ENCODE measurements at regions not wholly inside any gene's neighbourhood (a gene's known extent, or its start where the extent isn't known, plus 50 kb on each side); places are given as distances from the start of the nearest gene placed in this dataset.
"Not testable (repeated sequence)": the region's sequence is repeated elsewhere in the genome, so short reads cannot be mapped to it uniquely, and the experiment has no call there.

GRCh38 chr3:3476669-3477068, 297.2 kb upstream of the CRBN start:
- no peak for ATAC-seq
- DNase-seq (ENCODE audit: low spot score) = no peak

GRCh38 chr3:3468596-3468995, 289.1 kb upstream of the CRBN start:
- ATAC-seq (no peak), DNase-seq (ENCODE audit: low spot score) (no peak)

DNA sequence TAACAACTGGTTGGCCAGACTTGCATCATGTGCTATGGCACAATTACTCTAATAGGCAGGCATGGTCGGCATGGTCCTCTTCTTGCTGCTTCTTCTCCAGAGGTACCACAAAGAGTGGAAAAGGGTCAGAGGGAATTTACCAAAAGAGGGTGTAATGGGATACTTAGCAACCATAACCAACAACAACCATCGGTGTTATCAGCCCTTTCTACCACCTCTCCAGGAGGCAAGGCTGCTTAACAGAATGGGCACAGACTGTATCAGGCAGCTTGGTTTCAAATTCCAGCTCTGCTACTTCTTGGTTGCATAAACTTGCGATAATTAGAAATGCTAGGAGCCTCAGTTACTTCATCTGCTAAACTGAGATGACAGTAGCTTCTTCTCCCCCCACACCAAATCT, 284.6 kb upstream of the CRBN start:
- DNase-seq (ENCODE audit: low spot score) = no peak
- ATAC-seq = no peak

GRCh38 chr3:3461317-3461716, 281.8 kb upstream of the CRBN start:
- ATAC-seq (no peak), DNase-seq (ENCODE audit: low spot score) (no peak)

- DNase-seq (ENCODE audit: low spot score) (no peak), ATAC-seq (no peak)
These were observed 269.0 kb upstream of the CRBN start for GRCh38 chr3:3448468-3448867.

DNA sequence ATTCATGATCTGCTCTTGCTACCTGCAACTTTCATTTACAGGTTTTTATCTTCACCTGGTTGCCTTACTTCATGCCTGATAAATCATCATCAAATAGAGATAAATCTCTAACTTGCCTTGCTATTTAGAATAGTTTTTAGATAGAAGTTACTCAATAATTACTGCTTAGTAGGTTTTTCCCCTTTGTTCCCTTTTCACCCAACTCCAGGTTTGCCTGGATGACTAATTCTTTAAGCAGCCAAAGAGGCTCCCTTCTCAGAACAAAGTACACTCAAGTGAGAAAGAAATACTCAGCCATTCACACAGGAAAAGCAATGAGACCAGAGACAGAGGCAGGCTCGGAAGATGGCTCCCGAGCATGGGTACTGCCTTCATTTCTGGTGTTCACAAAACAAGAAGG, 268.1 kb upstream of the CRBN start:
- no peak for DNase-seq (ENCODE audit: low spot score)
- no peak for ATAC-seq

DNA sequence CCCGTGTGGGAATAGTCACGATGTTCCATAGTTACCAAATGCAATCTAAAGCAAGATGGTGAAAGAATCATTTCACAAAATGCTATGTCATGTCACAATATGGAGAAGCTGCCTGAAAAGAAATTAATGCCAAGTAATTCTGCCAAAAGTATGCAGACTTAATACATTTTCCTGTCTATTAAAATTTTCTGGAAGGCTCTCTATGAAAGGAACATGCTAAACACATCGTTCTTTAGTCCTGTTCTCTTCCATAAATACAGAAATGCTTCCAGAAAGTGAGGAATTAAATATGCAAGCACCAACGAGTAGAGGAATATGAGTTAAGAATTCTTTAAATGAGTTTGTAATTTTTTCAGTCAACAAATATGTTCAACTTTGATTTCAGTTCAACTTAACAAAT, 266.8 kb upstream of the CRBN start:
- ATAC-seq (no peak), DNase-seq (ENCODE audit: low spot score) (no peak)

GRCh38 chr3:3443482-3443881, 264.0 kb upstream of the CRBN start:
- ATAC-seq = no peak
- DNase-seq (ENCODE audit: low spot score) = no peak

- DNase-seq (ENCODE audit: low spot score) (no peak), ATAC-seq (no peak)
These were observed 254.2 kb upstream of the CRBN start for GRCh38 chr3:3433711-3434110.

DNA sequence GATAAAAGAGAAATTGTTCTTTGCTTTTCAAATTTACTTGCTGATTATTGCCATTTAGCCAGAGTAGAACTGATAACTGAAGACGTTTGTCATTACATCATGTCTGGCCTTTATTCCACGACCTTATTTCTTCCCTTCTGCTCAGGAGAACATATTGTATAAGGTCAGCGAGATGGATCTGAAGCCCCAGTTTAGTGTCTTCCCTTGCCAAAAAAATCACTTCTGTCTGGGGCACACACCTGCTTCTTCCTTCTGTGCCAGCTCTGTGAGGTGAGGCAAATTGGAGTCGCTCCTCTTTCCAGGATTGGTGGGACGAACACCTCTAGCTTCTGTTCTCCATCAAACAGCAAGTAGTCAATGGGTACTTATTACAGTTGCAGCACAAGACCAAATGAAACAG, 250.3 kb upstream of the CRBN start:
- DNase-seq (ENCODE audit: low spot score) (no peak), ATAC-seq (no peak)

DNA sequence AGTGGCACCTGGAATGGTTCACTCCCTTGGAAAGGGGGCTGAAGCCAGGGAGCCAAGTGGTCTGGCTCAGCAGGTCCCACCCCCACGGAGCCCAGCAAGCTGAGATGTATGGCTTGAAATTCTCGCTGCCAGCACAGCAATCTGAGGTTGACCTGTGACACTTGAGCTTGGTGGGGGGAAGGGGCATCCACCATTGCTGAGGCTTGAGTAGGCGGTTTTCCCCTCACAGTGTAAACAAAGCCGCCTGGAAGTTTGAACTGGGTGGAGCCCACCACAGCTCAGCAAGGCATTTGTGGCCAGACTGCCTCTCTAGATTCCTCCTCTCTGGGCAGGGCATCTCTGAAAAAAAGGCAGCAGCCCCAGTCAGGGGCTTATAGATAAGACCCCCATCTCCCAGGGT, 228.2 kb upstream of the CRBN start:
- DNase-seq (ENCODE audit: low spot score) = not testable (repeated sequence)

GRCh38 chr3:3405131-3405530, 225.6 kb upstream of the CRBN start:
- DNase-seq (ENCODE audit: low spot score) (no peak), ATAC-seq (no peak)

More for the DNA sequence above, 228.2 kb upstream of the CRBN start:
- ATAC-seq = not testable (repeated sequence)

- DNase-seq (ENCODE audit: low spot score) (no peak), ATAC-seq (no peak)
These were observed 224.2 kb upstream of the CRBN start for GRCh38 chr3:3403700-3404099.

GRCh38 chr3:3392946-3393345, 213.5 kb upstream of the CRBN start:
- no peak for ATAC-seq
- no peak for DNase-seq (ENCODE audit: low spot score)

DNA sequence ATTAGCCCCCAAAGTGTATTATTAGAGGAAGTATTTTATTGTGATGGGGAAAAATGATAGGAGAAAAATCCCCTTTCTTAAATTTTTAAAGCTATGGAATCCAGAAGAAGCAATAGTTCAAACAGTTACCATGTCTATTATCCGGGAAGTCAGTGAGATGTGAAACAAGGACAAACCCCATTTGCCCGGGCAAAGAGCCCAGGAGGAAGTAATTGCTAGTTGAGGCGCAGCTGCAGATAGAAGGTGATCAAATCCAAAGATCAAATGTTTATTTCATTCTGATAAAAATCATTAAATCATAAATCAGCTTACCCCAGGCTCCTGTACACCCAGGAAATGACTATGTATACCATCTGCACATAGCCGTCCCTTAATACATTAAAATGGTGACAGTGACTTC, 204.0 kb upstream of the CRBN start:
- DNase-seq (ENCODE audit: low spot score) (no peak), ATAC-seq (no peak)

DNA sequence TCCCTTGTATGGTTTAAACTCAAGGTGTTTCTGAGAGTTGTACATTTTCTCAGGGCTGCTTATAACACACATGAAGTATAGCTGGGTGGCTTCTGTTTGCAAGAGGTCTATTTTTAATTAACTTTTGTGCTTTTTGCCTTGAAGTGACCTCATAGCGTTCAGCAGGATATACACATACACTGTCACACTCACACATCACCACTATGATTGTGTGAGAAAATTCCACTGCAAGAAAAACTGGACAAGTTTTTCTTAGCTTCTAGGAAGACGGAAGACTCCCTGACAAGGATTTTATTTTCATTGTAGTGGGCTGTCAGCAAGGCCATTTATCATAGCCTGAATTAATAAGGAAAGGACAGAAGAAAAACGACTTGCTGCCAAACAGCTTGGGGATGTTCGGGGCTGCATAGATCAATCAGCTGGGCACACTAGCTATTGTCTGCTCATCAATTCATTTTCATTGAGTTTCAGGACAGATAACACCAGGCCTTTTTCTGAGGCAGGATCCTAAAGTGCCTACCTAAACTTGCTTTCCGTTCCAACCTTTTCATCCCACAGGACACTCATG, 192.8 kb upstream of the CRBN start:
- ATAC-seq (no peak), DNase-seq (ENCODE audit: low spot score) (no peak)

- DNase-seq (ENCODE audit: low spot score) (no peak), ATAC-seq (no peak)
These were observed 188.8 kb upstream of the CRBN start for GRCh38 chr3:3368306-3368705.

DNA sequence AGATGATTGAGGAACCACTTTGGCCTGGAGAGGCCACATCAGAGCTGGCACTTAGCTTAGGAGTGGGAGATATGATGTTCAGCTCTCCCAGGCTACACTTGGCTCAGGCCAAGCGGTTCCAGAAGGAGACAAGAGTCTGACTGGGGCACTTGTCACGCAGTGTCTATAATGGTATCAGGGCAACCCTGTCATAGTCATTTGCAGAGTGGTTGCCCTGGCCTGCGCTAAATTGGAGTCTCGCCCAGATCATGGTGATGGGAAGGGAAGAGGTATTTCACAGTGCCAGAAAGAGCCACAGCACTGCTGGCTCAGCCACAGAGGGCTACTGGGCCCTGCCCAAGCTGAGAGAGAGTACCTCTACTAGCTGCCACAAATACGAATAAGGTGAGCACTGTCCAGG, 186.9 kb upstream of the CRBN start:
- no peak for DNase-seq (ENCODE audit: low spot score)
- no peak for ATAC-seq

DNA sequence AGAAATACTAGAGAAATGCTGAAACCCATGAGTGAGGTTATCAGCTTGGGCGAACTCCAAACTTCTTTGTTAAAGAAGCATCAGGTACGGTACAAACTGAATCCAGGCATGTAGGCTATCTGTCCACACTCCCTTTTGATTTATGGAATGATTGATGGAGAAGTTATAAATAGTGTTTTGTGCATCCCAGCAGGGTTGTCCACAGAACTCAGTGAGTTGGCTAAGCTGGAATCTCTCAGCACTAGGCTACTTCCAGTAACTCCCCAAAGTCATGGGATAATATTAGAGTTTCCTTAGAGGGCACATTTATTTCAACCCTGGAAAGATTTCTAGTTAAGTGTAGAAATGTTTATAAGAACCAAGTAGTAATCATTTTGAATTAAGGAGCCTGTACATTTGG, 186.2 kb upstream of the CRBN start:
- ATAC-seq (no peak), DNase-seq (ENCODE audit: low spot score) (no peak)

- DNase-seq (ENCODE audit: low spot score) (no peak), ATAC-seq (no peak)
These were observed 177.4 kb upstream of the CRBN start for GRCh38 chr3:3356846-3357245.

DNA sequence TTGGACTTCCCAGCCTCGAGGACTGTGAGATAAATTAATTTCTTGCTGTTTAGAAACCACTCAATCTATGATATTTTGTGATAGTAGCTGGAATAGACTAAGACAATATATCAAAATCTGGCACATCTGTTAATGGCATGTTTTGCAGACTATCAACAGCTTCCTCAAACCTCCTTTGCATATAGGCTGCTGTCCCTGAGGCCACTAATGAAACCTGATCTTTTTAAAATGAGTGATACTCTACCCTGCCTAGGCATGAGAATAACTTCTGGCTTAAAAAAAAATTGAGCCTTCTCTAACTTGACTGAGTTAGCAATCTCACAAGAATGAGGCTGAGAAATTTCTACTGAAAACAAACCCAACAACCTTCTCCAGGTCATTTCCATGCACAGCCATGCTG, 176.0 kb upstream of the CRBN start:
- DNase-seq (ENCODE audit: low spot score) = no peak
- no peak for ATAC-seq

DNA sequence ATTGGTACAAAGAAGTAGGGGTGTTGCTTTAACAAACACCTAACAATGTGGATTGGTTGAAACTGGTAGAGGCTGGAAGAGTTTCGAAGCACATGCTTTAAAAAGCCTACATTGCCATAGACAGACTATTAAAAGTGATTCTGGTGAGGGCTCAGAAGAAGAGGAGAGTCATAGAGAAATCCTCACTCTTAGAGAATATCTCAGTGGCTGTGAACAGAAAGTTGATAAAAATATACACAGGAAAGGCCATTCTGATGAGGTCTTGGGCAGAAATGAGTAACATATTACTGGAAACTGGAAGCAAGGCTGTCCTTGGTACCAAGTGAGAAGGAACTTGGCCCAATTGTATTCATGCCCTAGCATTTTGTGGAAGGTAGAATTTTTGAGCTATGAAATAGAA, 173.7 kb upstream of the CRBN start:
- DNase-seq (ENCODE audit: low spot score) (no peak), ATAC-seq (no peak)

DNA sequence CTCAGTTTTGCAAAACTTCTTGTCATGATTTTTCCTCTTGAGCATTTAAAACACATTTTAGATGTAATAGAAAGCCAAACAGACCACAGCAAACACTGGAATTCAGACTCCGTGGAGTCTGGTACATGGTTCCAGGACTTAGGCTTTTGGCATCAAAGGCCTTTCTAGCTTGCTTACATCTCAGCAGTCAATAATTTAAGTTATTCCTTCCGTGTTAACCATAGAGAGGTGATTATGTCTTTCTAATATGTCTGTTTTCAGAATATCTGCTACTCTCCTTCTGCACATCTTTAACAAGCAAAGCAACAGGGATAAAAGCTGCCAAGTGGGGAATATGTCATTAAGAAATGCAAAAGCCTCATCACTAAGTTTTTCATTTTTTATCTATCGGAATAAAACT, 171.7 kb upstream of the CRBN start:
- no peak for DNase-seq (ENCODE audit: low spot score)
- no peak for ATAC-seq

GRCh38 chr3:3347056-3347455, 167.6 kb upstream of the CRBN start:
- ATAC-seq; DNase-seq (ENCODE audit: low spot score): not testable (repeated sequence)

Data from left lobe of liver (tissue), 2 donors.